ENCODE measurements at regions not wholly inside any gene's neighbourhood (a gene's known extent, or its start where the extent isn't known, plus 50 kb on each side); places are given as distances from the start of the nearest gene placed in this dataset.

- TF ChIP-seq GABPA (IDR thresholded peaks at IDR 0.05; ENCODE audit: low read depth) (no peak), SPI1 (IDR thresholded peaks at IDR 0.05; ENCODE audit: borderline replicate concordance, low read depth) (no peak), CTCF (IDR thresholded peaks at IDR 0.05; ENCODE audit: insufficient read depth, low read length) (no peak), REST (IDR thresholded peaks at IDR 0.05; ENCODE audit: insufficient replicate concordance, low read depth) (no peak), POLR2AphosphoS5 (IDR thresholded peaks at IDR 0.05; ENCODE audit: low read depth) (no peak)
- DNase-seq (ENCODE audit: low read depth in 1 of 2, low spot score in 1 of 2): no peak
- peaks cover 2% of the 10 kb centered on the region for H3K27me3 ChIP-seq (ENCODE audit: insufficient read depth, poor library complexity, severe bottlenecking)
- H3K27ac ChIP-seq (replicated peaks): no peak overlapping the region
- H3K4me3 ChIP-seq (replicated peaks; ENCODE audit: insufficient read depth, low read length): no peak overlapping the region
Measured at GRCh38 chr20:57899554-57899953, 189.7 kb upstream of the PMEPA1 start.

DNA sequence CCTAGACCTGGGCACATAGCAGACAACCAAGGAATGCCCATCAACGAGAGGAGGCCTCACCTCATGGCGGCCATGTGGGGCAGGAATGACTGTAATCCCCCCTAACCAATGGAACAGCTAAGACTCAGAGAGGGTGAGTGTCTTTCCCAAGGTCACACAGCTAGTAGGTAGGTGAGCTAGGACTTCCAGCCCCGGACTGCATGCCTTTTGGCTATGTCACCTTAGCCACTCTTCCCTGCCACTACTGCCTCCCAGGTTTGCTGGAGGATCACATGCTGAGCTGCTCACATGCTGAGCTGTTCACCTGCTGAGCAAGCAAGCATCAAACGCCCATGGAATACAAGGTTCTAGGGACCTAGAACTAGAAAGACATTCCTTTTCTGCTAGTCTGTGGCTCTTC is 188.5 kb upstream of the PMEPA1 start:
- DNase-seq (ENCODE audit: low read depth in 1 of 2, low spot score in 1 of 2): no peak
- TF ChIP-seq POLR2AphosphoS5 (IDR thresholded peaks at IDR 0.05; ENCODE audit: low read depth) (no peak), GABPA (IDR thresholded peaks at IDR 0.05; ENCODE audit: low read depth) (no peak), CTCF (IDR thresholded peaks at IDR 0.05; ENCODE audit: insufficient read depth, low read length) (no peak), SPI1 (IDR thresholded peaks at IDR 0.05; ENCODE audit: borderline replicate concordance, low read depth) (no peak), REST (IDR thresholded peaks at IDR 0.05; ENCODE audit: insufficient replicate concordance, low read depth) (no peak)
- Histone ChIP-seq H3K4me3 (replicated peaks; ENCODE audit: insufficient read depth, low read length) (no peak overlapping the region), H3K27ac (replicated peaks) (no peak overlapping the region), H3K27me3 (ENCODE audit: insufficient read depth, poor library complexity, severe bottlenecking) (no peaks in the 10 kb centered on the region)

DNA sequence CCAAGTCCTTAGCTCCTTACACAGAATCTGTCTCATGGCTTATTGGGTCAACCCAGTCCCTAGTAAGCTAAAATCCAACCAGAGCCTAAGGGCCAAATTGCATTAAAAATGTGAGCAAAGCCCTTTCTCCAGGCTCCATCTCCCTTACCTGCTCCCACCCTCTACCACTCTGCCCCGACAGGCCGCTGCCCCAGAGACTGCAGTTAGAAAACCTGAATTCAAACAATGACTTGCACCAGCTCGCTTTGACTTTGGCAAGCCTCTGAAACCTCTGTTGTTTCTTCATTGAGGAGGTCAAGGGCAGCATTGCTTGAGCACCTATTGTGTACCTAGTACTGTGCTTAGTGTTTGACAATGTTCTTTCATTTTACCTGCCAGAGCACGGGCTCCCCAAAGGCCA is 188.1 kb upstream of the PMEPA1 start:
- Histone ChIP-seq H3K27ac (replicated peaks) (no peak overlapping the region), H3K27me3 (ENCODE audit: insufficient read depth, poor library complexity, severe bottlenecking) (no peaks in the 10 kb centered on the region), H3K4me3 (replicated peaks; ENCODE audit: insufficient read depth, low read length) (no peak overlapping the region)
- TF ChIP-seq CTCF (IDR thresholded peaks at IDR 0.05; ENCODE audit: insufficient read depth, low read length) (no peak), REST (IDR thresholded peaks at IDR 0.05; ENCODE audit: insufficient replicate concordance, low read depth) (no peak), GABPA (IDR thresholded peaks at IDR 0.05; ENCODE audit: low read depth) (no peak), POLR2AphosphoS5 (IDR thresholded peaks at IDR 0.05; ENCODE audit: low read depth) (no peak), SPI1 (IDR thresholded peaks at IDR 0.05; ENCODE audit: borderline replicate concordance, low read depth) (no peak)
- DNase-seq (ENCODE audit: low read depth in 1 of 2, low spot score in 1 of 2): no peak
